H7 (cell line): ENCODE measurements at regions not wholly inside any gene's neighbourhood (a gene's known extent, or its start where the extent isn't known, plus 50 kb on each side); places are given as distances from the start of the nearest gene placed in this dataset.

Source experiments
- DNase-seq: peaks from one replicate; pipeline ENCODE4 v3.0.0; 2012
- H3K27me3 ChIP-seq: 2 replicates; pipeline ENCODE4 v1.6.0; 2011; ENCODE audit warnings: mild to moderate bottlenecking, low read length; ENCODE audit not compliant: control insufficient read depth, insufficient read depth
- H3K36me3 ChIP-seq: replicated peaks from 2 replicates; pipeline ENCODE4 v1.5.1; 2011; ENCODE audit warnings: low read length; ENCODE audit not compliant: control insufficient read depth, insufficient read depth
- H3K4me3 ChIP-seq: 2 replicates; pipeline ENCODE4 v1.5.1; 2011; ENCODE audit warnings: low read depth, mild to moderate bottlenecking, control low read depth, low read length, moderate library complexity; ENCODE audit not compliant: insufficient read depth

DNA sequence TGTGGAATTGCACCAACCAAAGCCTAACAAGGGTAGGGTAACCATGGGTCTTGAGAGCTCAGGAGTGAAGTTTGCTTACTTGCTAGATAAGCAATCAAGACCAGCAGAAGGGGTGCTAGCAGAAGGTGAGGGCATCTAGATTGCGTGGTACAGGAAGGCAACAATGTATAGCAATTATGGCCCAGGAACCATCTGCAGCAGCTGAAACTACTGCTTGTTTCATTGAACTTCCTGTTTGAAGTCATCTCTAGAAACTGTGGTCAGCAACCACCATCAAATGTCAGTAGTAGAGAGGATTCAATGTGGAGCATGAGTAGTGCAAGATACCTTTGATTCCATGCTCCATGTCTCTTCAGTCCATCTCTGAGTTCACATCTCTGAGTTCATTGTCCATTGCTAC lies 462.1 kb upstream of the GRAMD2B start:
- H3K4me3 ChIP-seq = no peak overlapping the region
- DNase-seq = no peak
- no peaks in the 10 kb centered on the region for H3K27me3 ChIP-seq
- H3K36me3 ChIP-seq = no peaks in the 10 kb centered on the region

DNA sequence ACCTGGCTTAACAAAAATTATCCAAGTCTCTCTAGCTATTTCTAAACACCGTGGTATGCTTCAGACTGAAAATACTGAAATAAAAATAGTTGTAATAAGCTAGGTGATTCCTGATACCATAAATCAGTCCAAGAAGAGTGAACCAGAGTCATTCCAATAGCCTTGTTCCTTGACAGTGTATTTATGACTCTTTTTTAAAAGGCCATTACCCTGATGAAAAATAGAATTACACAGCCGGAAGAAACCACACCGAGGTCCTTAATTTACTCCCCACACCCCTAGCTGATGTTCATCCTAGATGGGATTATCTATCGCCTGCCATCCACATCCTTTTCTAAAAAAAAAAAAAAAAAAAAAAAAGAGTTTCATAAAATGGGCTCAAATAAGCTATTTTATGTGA lies 457.6 kb upstream of the GRAMD2B start:
- no peak for DNase-seq
- Histone ChIP-seq H3K4me3 (no peak overlapping the region), H3K27me3 (no peaks in the 10 kb centered on the region), H3K36me3 (no peaks in the 10 kb centered on the region)

DNA sequence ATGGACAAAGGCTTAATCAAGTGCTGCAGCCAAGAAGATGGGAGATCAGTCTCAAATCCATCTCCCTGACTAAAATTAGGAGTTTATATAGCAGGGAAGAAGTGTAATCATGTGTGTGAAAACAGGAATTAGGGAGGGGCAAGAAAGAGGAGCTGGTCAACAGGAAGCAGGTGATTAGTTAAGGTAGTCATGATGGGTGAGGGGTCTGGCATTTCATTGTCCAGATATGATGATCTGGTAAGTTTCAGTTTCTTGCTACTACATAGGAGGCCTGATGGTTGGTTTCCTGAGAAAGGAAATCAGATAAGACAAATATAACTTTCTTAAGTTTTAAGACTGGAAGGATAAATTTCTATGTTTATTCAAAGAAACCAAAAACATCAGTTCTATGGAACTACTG lies 455.6 kb upstream of the GRAMD2B start:
- H3K4me3 ChIP-seq = no peak overlapping the region
- no peak for DNase-seq
- H3K36me3 ChIP-seq = no peaks in the 10 kb centered on the region
- no peaks in the 10 kb centered on the region for H3K27me3 ChIP-seq

GRCh38 chr5:125969011-125969813 lies 454.0 kb upstream of the GRAMD2B start:
- DNase-seq = no peak
- Histone ChIP-seq H3K4me3 (no peak overlapping the region), H3K27me3 (no peaks in the 10 kb centered on the region), H3K36me3 (no peaks in the 10 kb centered on the region)

GRCh38 chr5:125969814-125970171 lies 453.4 kb upstream of the GRAMD2B start:
- no peak for DNase-seq
- Histone ChIP-seq H3K4me3 (no peak overlapping the region), H3K27me3 (no peaks in the 10 kb centered on the region), H3K36me3 (no peaks in the 10 kb centered on the region)

DNA sequence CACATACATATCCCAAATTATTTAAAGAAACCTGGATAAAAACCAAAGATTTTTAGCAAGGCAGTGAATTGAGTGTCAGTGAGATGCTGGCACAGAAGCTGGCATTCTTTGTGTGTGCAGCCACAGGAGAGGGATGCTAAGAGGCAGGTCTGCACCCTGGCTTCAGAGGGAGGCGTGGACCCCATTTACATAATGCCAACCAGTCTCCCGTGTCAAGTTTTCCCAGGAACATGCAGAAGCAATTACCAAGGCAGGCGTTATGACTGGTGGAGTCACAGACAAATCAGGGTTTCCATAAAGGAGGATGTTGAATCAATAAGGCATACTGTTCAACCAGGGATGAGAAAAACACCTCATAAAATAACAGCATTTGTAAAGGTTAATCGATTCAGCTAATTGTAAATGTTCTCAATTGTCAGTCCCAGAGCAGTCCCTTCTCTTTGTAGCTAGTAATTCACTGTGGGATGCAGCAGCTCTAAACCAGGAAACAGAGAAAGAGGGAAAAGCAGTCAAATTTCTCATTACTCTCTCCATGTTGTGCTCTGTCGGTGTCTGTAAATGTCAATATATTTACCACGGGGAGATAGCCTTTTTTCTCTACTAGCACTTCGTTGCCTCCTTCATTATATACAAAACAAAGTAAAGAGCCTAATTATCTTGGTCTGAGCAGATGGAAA lies 452.4 kb upstream of the GRAMD2B start:
- DNase-seq = no peak
- H3K4me3 ChIP-seq = no peak overlapping the region
- H3K36me3 ChIP-seq = no peaks in the 10 kb centered on the region
- H3K27me3 ChIP-seq = no peaks in the 10 kb centered on the region

GRCh38 chr5:125972706-125973105 lies 450.5 kb upstream of the GRAMD2B start:
- no peak for DNase-seq
- Histone ChIP-seq H3K4me3 (no peak overlapping the region), H3K36me3 (no peaks in the 10 kb centered on the region), H3K27me3 (no peaks in the 10 kb centered on the region)

- DNase-seq = no peak
- Histone ChIP-seq H3K27me3 (no peaks in the 10 kb centered on the region), H3K4me3 (no peak overlapping the region), H3K36me3 (no peaks in the 10 kb centered on the region)
Measured at GRCh38 chr5:125974679-125975078, 448.5 kb upstream of the GRAMD2B start.

DNA sequence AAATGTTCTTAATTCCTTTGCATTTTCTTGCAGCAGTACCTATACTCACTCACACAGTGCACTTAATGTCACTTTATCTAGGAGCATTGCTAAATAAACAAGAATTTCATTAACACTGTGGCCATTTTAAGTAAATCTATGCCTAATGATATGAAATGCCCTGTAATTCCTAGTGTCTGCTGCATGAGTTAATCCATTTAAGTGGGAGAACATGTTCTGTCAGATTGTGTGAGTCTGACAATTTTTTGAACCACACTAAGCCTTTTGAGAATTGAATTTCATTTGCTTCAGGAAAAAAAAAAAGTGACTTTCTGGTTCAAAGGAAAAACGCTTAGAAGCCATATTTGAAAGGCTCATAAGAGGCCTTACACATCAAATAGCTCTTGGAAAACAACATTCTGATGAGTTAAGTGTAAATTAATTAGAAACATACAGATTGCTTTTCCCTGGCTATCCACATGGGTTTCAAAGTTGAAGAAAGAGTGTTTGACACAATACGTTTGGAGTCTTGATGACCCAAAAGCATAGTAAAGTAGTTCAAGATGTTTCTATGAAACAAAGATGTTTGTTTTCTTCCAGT lies 446.7 kb upstream of the GRAMD2B start:
- H3K27me3 ChIP-seq = no peaks in the 10 kb centered on the region
- H3K36me3 ChIP-seq = no peaks in the 10 kb centered on the region
- H3K4me3 ChIP-seq = no peak overlapping the region
- DNase-seq = no peak

- no peak overlapping the region for H3K4me3 ChIP-seq
- no peaks in the 10 kb centered on the region for H3K36me3 ChIP-seq
- no peaks in the 10 kb centered on the region for H3K27me3 ChIP-seq
- DNase-seq = no peak
Measured at GRCh38 chr5:125978015-125978414, 445.2 kb upstream of the GRAMD2B start.

GRCh38 chr5:125979636-125980035 lies 443.6 kb upstream of the GRAMD2B start:
- no peak overlapping the region for H3K4me3 ChIP-seq
- no peaks in the 10 kb centered on the region for H3K27me3 ChIP-seq
- no peaks in the 10 kb centered on the region for H3K36me3 ChIP-seq
- DNase-seq = no peak

DNA sequence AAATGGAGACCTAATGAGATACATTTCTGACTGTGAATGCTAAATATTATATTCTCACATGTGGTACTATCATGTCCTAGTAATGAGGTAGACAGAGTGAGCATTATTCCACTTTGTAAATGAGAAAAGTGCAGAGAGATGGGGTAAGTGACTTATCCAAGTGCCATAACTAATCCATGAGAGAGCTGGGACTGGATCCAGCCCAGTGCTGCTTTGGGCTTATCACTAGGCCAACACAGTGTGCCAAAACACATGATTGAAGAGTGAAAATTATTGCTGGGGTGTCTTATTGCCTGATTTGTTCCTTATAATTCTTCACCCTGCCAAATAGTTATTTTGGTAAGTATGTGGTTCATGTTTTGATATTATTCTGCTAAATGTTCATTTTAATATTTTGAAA lies 442.2 kb upstream of the GRAMD2B start:
- Histone ChIP-seq H3K4me3 (no peak overlapping the region), H3K36me3 (no peaks in the 10 kb centered on the region), H3K27me3 (no peaks in the 10 kb centered on the region)
- DNase-seq = no peak

GRCh38 chr5:125987677-125988255 lies 435.4 kb upstream of the GRAMD2B start:
- no peaks in the 10 kb centered on the region for H3K27me3 ChIP-seq
- H3K36me3 ChIP-seq = no peaks in the 10 kb centered on the region
- peak; percentile 13 for DNase-seq
- H3K4me3 ChIP-seq = no peak overlapping the region

DNA sequence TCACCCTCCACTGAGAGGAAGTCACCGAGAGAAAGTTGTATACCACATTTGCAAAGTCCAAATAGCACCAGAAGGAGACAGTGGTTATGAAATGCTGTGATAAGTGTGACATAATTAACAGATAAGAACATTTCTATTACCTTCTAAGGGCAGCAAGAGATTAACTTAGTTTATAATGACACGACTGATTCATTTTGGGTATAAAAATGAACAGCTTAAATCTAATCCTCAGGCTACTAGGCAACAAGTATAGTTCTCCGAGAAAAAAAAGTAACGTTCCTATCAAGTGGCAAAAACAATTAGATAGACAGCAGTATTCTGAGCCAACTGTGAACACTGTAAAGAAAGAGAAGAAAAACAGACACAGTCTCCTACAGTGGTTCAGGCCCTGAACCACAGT lies 431.2 kb upstream of the GRAMD2B start:
- no peaks in the 10 kb centered on the region for H3K27me3 ChIP-seq
- no peak overlapping the region for H3K4me3 ChIP-seq
- H3K36me3 ChIP-seq = no peaks in the 10 kb centered on the region
- DNase-seq = no peak
